HL-60 (cell line): ENCODE measurements at regions not wholly inside any gene's neighbourhood (a gene's known extent, or its start where the extent isn't known, plus 50 kb on each side); places are given as distances from the start of the nearest gene placed in this dataset.

Source experiments
- DNase-seq, 2 experiments: peaks; one replicate each; pipeline ENCODE4 v3.0.0-alpha.2; 2010 to 2020; ENCODE audit warnings: low read depth in 1 of 2, low spot score in 1 of 2
- H3K27ac ChIP-seq: fragments of 250-450 bp; sonication (Bioruptor Pico); replicated peaks from 2 replicates; pipeline ENCODE4 v1.5.1; 2020; ENCODE audit warnings: mild to moderate bottlenecking, moderate library complexity
- H3K27me3 ChIP-seq: fragments of 250-450 bp; sonication (Bioruptor Pico); 2 replicates; pipeline ENCODE4 v1.5.1; 2021; ENCODE audit warnings: mild to moderate bottlenecking, moderate library complexity; ENCODE audit not compliant: insufficient read depth, poor library complexity, severe bottlenecking
- H3K4me3 ChIP-seq: replicated peaks from 2 replicates; pipeline ENCODE4 v1.5.1; 2011; ENCODE audit warnings: mild to moderate bottlenecking, control low read depth, low read length; ENCODE audit not compliant: insufficient read depth
- GABPA ChIP-seq: IDR thresholded peaks from 2 replicates; pipeline ENCODE4 v1.6.1; 2012; ENCODE audit warnings: low read depth
- POLR2AphosphoS5 ChIP-seq: IDR thresholded peaks from 2 replicates; pipeline ENCODE4 v1.6.1; 2012; ENCODE audit warnings: low read depth
- SPI1 ChIP-seq: IDR thresholded peaks from 2 replicates; pipeline ENCODE4 v1.6.1; 2012; ENCODE audit warnings: low read depth, mild to moderate bottlenecking, borderline replicate concordance
- TF ChIP-seq, protein P1 (sequence below): IDR thresholded peaks from one replicate; pipeline ENCODE4 v1.5.1; 2011; ENCODE audit warnings: low read length, control low read depth, inconsistent platforms; ENCODE audit not compliant: insufficient read depth
- TF ChIP-seq, protein P2 (sequence below): IDR thresholded peaks from 2 replicates; pipeline ENCODE4 v1.6.1; 2012; ENCODE audit warnings: low read depth; ENCODE audit not compliant: insufficient replicate concordance

DNA sequence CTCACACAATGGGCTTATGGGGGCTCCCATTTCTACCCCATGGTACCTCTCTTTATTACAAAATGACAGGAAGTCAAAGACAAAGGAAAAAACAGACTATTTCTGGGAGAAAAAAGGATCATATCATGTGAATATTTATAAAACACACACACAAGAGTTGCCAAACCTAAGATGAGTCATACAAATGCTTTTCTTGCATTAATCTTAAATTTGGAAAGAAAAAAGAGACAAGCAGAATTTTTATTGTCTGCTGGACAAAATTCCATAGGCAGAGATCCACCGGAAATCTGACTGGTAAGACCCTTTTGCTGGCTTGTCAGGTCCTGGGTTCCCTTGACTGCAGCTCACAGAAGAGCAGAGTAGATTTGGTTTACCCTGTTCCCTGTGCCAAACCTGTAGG lies 1732.3 kb upstream of the PIK3C3 start:
- TF ChIP-seq POLR2AphosphoS5, result no peak
- TF ChIP-seq SPI1, result no peak
- TF ChIP-seq, protein P1, sequence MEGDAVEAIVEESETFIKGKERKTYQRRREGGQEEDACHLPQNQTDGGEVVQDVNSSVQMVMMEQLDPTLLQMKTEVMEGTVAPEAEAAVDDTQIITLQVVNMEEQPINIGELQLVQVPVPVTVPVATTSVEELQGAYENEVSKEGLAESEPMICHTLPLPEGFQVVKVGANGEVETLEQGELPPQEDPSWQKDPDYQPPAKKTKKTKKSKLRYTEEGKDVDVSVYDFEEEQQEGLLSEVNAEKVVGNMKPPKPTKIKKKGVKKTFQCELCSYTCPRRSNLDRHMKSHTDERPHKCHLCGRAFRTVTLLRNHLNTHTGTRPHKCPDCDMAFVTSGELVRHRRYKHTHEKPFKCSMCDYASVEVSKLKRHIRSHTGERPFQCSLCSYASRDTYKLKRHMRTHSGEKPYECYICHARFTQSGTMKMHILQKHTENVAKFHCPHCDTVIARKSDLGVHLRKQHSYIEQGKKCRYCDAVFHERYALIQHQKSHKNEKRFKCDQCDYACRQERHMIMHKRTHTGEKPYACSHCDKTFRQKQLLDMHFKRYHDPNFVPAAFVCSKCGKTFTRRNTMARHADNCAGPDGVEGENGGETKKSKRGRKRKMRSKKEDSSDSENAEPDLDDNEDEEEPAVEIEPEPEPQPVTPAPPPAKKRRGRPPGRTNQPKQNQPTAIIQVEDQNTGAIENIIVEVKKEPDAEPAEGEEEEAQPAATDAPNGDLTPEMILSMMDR, result no peak
- TF ChIP-seq, protein P2, sequence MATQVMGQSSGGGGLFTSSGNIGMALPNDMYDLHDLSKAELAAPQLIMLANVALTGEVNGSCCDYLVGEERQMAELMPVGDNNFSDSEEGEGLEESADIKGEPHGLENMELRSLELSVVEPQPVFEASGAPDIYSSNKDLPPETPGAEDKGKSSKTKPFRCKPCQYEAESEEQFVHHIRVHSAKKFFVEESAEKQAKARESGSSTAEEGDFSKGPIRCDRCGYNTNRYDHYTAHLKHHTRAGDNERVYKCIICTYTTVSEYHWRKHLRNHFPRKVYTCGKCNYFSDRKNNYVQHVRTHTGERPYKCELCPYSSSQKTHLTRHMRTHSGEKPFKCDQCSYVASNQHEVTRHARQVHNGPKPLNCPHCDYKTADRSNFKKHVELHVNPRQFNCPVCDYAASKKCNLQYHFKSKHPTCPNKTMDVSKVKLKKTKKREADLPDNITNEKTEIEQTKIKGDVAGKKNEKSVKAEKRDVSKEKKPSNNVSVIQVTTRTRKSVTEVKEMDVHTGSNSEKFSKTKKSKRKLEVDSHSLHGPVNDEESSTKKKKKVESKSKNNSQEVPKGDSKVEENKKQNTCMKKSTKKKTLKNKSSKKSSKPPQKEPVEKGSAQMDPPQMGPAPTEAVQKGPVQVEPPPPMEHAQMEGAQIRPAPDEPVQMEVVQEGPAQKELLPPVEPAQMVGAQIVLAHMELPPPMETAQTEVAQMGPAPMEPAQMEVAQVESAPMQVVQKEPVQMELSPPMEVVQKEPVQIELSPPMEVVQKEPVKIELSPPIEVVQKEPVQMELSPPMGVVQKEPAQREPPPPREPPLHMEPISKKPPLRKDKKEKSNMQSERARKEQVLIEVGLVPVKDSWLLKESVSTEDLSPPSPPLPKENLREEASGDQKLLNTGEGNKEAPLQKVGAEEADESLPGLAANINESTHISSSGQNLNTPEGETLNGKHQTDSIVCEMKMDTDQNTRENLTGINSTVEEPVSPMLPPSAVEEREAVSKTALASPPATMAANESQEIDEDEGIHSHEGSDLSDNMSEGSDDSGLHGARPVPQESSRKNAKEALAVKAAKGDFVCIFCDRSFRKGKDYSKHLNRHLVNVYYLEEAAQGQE, result no peak
- no peak for TF ChIP-seq GABPA
- Histone ChIP-seq H3K27me3 (no peaks in the 10 kb centered on the region), H3K27ac (no peak overlapping the region), H3K4me3 (no peak overlapping the region)
- DNase-seq, result no peak

DNA sequence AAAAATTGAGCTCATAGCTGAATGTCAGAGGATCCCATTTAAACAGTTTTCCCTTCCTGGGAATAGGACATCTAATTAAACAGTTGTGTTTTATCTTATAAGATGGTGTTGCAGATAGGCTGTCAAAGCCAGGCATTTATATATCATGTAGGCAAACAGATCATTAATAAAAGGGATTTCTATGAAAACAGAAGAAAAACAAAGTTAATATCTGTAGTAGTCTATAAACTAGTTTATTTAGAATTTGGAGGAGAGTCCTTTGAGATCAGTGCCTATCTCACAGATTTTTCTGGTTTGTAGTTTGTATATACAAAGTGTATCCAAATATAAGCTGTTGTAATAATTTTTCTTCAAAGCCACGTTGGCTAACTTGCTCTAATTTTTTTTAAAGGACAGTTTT lies 1738.2 kb upstream of the PIK3C3 start:
- TF ChIP-seq, protein P2, result no peak
- TF ChIP-seq GABPA, result no peak
- no peak for DNase-seq
- H3K4me3 ChIP-seq, result no peak overlapping the region
- H3K27ac ChIP-seq, result no peak overlapping the region
- no peaks in the 10 kb centered on the region for H3K27me3 ChIP-seq

DNA sequence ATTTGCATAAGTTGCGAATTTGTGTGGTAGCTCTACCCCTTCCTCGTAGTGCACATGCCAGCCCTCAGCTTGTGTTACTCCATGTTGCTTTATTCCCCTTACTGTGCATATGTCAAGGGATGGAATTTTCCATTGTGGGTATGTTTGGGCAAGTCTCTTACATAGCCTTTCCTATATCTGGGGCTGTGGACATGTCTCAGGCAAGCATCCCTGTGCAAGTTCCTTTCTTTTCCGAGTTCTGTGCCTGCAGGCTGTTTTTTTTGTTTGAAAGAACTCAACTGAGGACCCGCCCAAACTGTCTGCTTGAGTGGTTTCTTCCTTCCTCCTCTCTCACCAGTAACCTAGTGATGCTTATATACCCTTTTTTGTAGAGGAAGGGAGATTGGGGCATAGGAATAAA lies 1739.1 kb upstream of the PIK3C3 start:
- no peak overlapping the region for H3K4me3 ChIP-seq
- TF ChIP-seq, protein P1, result no peak
- TF ChIP-seq POLR2AphosphoS5, result no peak
- no peak for TF ChIP-seq SPI1
- TF ChIP-seq, protein P2, result no peak
- no peak for TF ChIP-seq GABPA
- DNase-seq, result no peak
- H3K27me3 ChIP-seq, result no peaks in the 10 kb centered on the region
- no peak overlapping the region for H3K27ac ChIP-seq

DNA sequence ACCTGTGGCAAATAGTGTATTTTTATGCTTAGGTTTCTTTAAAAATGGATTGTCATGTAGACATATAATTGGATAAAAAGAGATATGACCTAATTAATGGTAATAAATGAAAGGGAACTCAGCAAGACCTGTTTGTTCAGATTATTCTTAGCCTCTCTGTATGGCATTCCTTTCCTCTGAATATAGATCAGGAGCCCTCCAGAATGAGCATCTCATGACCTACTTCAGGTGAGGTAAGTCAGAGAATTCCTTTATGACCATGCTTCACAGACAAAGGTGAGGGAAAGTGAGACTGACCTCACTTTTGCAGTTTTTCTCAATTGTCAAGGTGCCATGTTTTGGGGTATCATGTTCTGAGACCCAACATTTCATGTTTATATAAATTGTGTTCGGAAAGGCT lies 1744.3 kb upstream of the PIK3C3 start:
- TF ChIP-seq, protein P1, result no peak
- TF ChIP-seq POLR2AphosphoS5 (no peak), GABPA (no peak), SPI1 (no peak)
- TF ChIP-seq, protein P2, result no peak
- Histone ChIP-seq H3K27ac (no peak overlapping the region), H3K27me3 (no peaks in the 10 kb centered on the region), H3K4me3 (no peak overlapping the region)
- no peak for DNase-seq
